Fibroblast of skin of scalp (primary cell): ENCODE measurements at regions not wholly inside any gene's neighbourhood (a gene's known extent, or its start where the extent isn't known, plus 50 kb on each side); places are given as distances from the start of the nearest gene placed in this dataset.

Experiments used
- DNase-seq: peaks from one replicate; pipeline ENCODE4 v3.0.0-alpha.2; 2013

- no peak for DNase-seq
These were observed 98.4 kb downstream of the ZFP36L2 start for GRCh38 chr2:43127941-43128558.

- peak; percentile 49 for DNase-seq
These were observed 99.0 kb downstream of the ZFP36L2 start for GRCh38 chr2:43127208-43127940.

- no peak for DNase-seq
These were observed 99.6 kb downstream of the ZFP36L2 start for GRCh38 chr2:43126817-43127207.

- no peak for DNase-seq
These were observed 101.1 kb downstream of the ZFP36L2 start for GRCh38 chr2:43125090-43125998.

- no peak for DNase-seq
These were observed 101.7 kb downstream of the ZFP36L2 start for GRCh38 chr2:43124687-43125057.

- DNase-seq = no peak
These were observed 102.3 kb downstream of the ZFP36L2 start for GRCh38 chr2:43123981-43124686.

GRCh38 chr2:43123486-43123885, 102.9 kb downstream of the ZFP36L2 start:
- no peak for DNase-seq

- DNase-seq = no peak
These were observed 103.4 kb downstream of the ZFP36L2 start for GRCh38 chr2:43123028-43123427.

- DNase-seq = no peak
These were observed 104.7 kb downstream of the ZFP36L2 start for GRCh38 chr2:43121580-43122314.

- DNase-seq = no peak
These were observed 107.1 kb downstream of the ZFP36L2 start for GRCh38 chr2:43119303-43119702.

- peak; percentile 22 for DNase-seq
These were observed 108.8 kb downstream of the ZFP36L2 start for GRCh38 chr2:43117521-43118143.

GRCh38 chr2:43116988-43117387, 109.4 kb downstream of the ZFP36L2 start:
- DNase-seq = no peak

- DNase-seq = no peak
These were observed 110.5 kb downstream of the ZFP36L2 start for GRCh38 chr2:43115881-43116280.

GRCh38 chr2:43114210-43114609, 112.2 kb downstream of the ZFP36L2 start:
- no peak for DNase-seq

GRCh38 chr2:43111788-43112554, 114.4 kb downstream of the ZFP36L2 start:
- no peak for DNase-seq

GRCh38 chr2:43110442-43110871, 115.9 kb downstream of the ZFP36L2 start:
- peak; percentile 84 for DNase-seq

- no peak for DNase-seq
These were observed 117.1 kb downstream of the ZFP36L2 start for GRCh38 chr2:43109261-43109743.

- DNase-seq = no peak
These were observed 118.7 kb downstream of the ZFP36L2 start for GRCh38 chr2:43107679-43108078.

GRCh38 chr2:43106559-43107527, 119.6 kb downstream of the ZFP36L2 start:
- DNase-seq = peak; percentile 60
